IPS DF 6.9 (cell line): ENCODE measurements at regions not wholly inside any gene's neighbourhood (a gene's known extent, or its start where the extent isn't known, plus 50 kb on each side); places are given as distances from the start of the nearest gene placed in this dataset.

Experiments used
- DNase-seq: peaks from one replicate; pipeline ENCODE4 v3.0.0-alpha.2; 2013; ENCODE audit warnings: low read depth, low spot score
- H3K27ac ChIP-seq: one replicate; pipeline ENCODE4 v1.5.1; 2013; ENCODE audit warnings: low read length, control low read depth
- H3K27me3 ChIP-seq: 2 replicates; pipeline ENCODE4 v1.6.1; 2013; ENCODE audit warnings: mild to moderate bottlenecking, low read length; ENCODE audit not compliant: control insufficient read depth, insufficient read depth
- H3K36me3 ChIP-seq: 2 replicates; pipeline ENCODE4 v1.6.1; 2013; ENCODE audit warnings: low read length; ENCODE audit not compliant: control insufficient read depth, insufficient read depth
- H3K4me1 ChIP-seq: 2 replicates; pipeline ENCODE4 v1.6.1; 2013; ENCODE audit warnings: low read length; ENCODE audit not compliant: control insufficient read depth, insufficient read depth
- H3K4me3 ChIP-seq: 2 replicates; pipeline ENCODE4 v1.5.1; 2013; ENCODE audit warnings: mild to moderate bottlenecking, low read length
- H3K9me3 ChIP-seq: 2 replicates; pipeline ENCODE4 v1.6.1; 2013; ENCODE audit warnings: low read length, inconsistent platforms; ENCODE audit not compliant: control insufficient read depth, insufficient read depth
- WGBS: extraction: QIAGEN DNeasy Blood & Tissue Kit; methylation state at CpG from one replicate; pipeline ENCODE4 v1.1.7; 2013; ENCODE audit warnings: mixed read lengths, missing lambda C conversion rate; ENCODE audit not compliant: insufficient read length, insufficient coverage; 5-methylcytosine and 5-hydroxymethylcytosine counted together

GRCh38 chr12:107328442-107329133 lies 235.2 kb upstream of the CRY1 start:
- WGBS: no CpG with 5 or more reads among the region's 11 CpGs
- Histone ChIP-seq H3K4me3 (no peak overlapping the region), H3K27ac (no peak overlapping the region), H3K4me1 (peaks cover 2% of the 10 kb centered on the region; the same call in 1 of the 2 replicates), H3K9me3 (no peaks in the 10 kb centered on the region), H3K36me3 (no peaks in the 10 kb centered on the region), H3K27me3 (no peaks in the 10 kb centered on the region)
- DNase-seq: no peak

GRCh38 chr12:107329569-107330324 lies 236.4 kb upstream of the CRY1 start:
- no peak for DNase-seq
- H3K27me3 ChIP-seq: no peaks in the 10 kb centered on the region
- no peak overlapping the region for H3K27ac ChIP-seq
- no peak overlapping the region for H3K4me3 ChIP-seq
- H3K36me3 ChIP-seq: no peaks in the 10 kb centered on the region
- no peaks in the 10 kb centered on the region for H3K9me3 ChIP-seq
- no CpG with 5 or more reads among the region's 1 CpG for WGBS
- H3K4me1 ChIP-seq: peaks cover 2% of the 10 kb centered on the region; the same call in 1 of the 2 replicates

GRCh38 chr12:107330831-107331431 lies 237.6 kb upstream of the CRY1 start:
- H3K9me3 ChIP-seq: no peaks in the 10 kb centered on the region
- no peak overlapping the region for H3K27ac ChIP-seq
- WGBS: no CpG with 5 or more reads among the region's 8 CpGs
- H3K27me3 ChIP-seq: no peaks in the 10 kb centered on the region
- peaks cover 2% of the 10 kb centered on the region; the same call in 1 of the 2 replicates for H3K4me1 ChIP-seq
- no peak for DNase-seq
- H3K36me3 ChIP-seq: no peaks in the 10 kb centered on the region
- H3K4me3 ChIP-seq: no peak overlapping the region

GRCh38 chr12:107331471-107331870 lies 238.1 kb upstream of the CRY1 start:
- Histone ChIP-seq H3K36me3 (no peaks in the 10 kb centered on the region), H3K27ac (no peak overlapping the region), H3K4me3 (no peak overlapping the region), H3K9me3 (no peaks in the 10 kb centered on the region), H3K27me3 (no peaks in the 10 kb centered on the region), H3K4me1 (peaks cover 2% of the 10 kb centered on the region; the same call in 1 of the 2 replicates)
- no peak for DNase-seq
- no CpG with 5 or more reads among the region's 9 CpGs for WGBS

- peaks cover 2% of the 10 kb centered on the region; the same call in 1 of the 2 replicates for H3K4me1 ChIP-seq
- H3K27ac ChIP-seq: no peak overlapping the region
- H3K27me3 ChIP-seq: no peaks in the 10 kb centered on the region
- DNase-seq: no peak
- H3K36me3 ChIP-seq: no peaks in the 10 kb centered on the region
- H3K4me3 ChIP-seq: no peak overlapping the region
- WGBS: no CpG with 5 or more reads among the region's 11 CpGs
- H3K9me3 ChIP-seq: no peaks in the 10 kb centered on the region
These were observed 238.6 kb upstream of the CRY1 start for GRCh38 chr12:107331912-107332311.

- H3K36me3 ChIP-seq: no peaks in the 10 kb centered on the region
- H3K27ac ChIP-seq: no peak overlapping the region
- H3K4me1 ChIP-seq: peaks cover 2% of the 10 kb centered on the region; the same call in 1 of the 2 replicates
- no CpG with 5 or more reads among the region's 4 CpGs for WGBS
- no peaks in the 10 kb centered on the region for H3K9me3 ChIP-seq
- no peak for DNase-seq
- H3K27me3 ChIP-seq: no peaks in the 10 kb centered on the region
- no peak overlapping the region for H3K4me3 ChIP-seq
These were observed 239.4 kb upstream of the CRY1 start for GRCh38 chr12:107332743-107333142.

- Histone ChIP-seq H3K27ac (no peak overlapping the region), H3K27me3 (no peaks in the 10 kb centered on the region), H3K9me3 (no peaks in the 10 kb centered on the region), H3K4me1 (peaks cover 2% of the 10 kb centered on the region; the same call in 1 of the 2 replicates), H3K36me3 (no peaks in the 10 kb centered on the region), H3K4me3 (no peak overlapping the region)
- WGBS: no CpG with 5 or more reads among the region's 10 CpGs
- no peak for DNase-seq
These were observed 242.6 kb upstream of the CRY1 start for GRCh38 chr12:107335802-107336570.

GRCh38 chr12:107336695-107337094 lies 243.3 kb upstream of the CRY1 start:
- Histone ChIP-seq H3K9me3 (no peaks in the 10 kb centered on the region), H3K4me1 (no peaks in the 10 kb centered on the region), H3K4me3 (no peak overlapping the region), H3K27me3 (no peaks in the 10 kb centered on the region), H3K27ac (no peak overlapping the region), H3K36me3 (no peaks in the 10 kb centered on the region)
- WGBS: no CpG with 5 or more reads among the region's 4 CpGs
- DNase-seq: no peak

GRCh38 chr12:107337346-107338095 lies 244.2 kb upstream of the CRY1 start:
- Histone ChIP-seq H3K27me3 (no peaks in the 10 kb centered on the region), H3K36me3 (no peaks in the 10 kb centered on the region), H3K27ac (no peak overlapping the region), H3K4me3 (no peak overlapping the region), H3K4me1 (no peaks in the 10 kb centered on the region), H3K9me3 (no peaks in the 10 kb centered on the region)
- no CpG with 5 or more reads among the region's 9 CpGs for WGBS
- no peak for DNase-seq
